ENCODE measurements at regions not wholly inside any gene's neighbourhood (a gene's known extent, or its start where the extent isn't known, plus 50 kb on each side); places are given as distances from the start of the nearest gene placed in this dataset.

DNA sequence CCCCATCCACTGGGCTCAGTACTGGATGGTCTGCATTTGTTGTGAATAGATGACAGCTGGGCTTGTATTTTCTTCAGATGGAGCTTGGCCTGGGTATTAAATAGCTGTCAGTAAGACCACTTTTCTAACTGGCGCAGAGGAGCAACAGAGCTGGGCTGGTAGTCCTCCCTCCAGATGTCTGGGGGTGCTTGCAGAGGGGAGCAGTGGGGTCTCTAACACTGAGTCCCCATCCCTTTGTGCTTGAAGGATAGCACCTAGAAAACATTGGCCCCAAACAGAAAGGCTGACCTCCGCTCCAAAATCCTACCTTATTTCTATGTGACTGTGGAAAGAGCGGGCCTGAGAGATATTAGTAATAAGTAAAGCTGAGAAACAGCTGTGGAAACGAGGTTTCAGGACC is 131.6 kb upstream of the E2F8 start:
- Histone ChIP-seq H3K27ac (no peak overlapping the region), H3K36me3 (no peaks in the 10 kb centered on the region), H3K9me3 (no peaks in the 10 kb centered on the region), H3K4me1 (peaks cover 0 to 33% (median 21%) of the 10 kb centered on the region in 3 donors), H3K27me3 (peaks cover 7% of the 10 kb centered on the region), H3K4me3 (no peak overlapping the region)
- no peak for ATAC-seq
- TF ChIP-seq, protein P1, sequence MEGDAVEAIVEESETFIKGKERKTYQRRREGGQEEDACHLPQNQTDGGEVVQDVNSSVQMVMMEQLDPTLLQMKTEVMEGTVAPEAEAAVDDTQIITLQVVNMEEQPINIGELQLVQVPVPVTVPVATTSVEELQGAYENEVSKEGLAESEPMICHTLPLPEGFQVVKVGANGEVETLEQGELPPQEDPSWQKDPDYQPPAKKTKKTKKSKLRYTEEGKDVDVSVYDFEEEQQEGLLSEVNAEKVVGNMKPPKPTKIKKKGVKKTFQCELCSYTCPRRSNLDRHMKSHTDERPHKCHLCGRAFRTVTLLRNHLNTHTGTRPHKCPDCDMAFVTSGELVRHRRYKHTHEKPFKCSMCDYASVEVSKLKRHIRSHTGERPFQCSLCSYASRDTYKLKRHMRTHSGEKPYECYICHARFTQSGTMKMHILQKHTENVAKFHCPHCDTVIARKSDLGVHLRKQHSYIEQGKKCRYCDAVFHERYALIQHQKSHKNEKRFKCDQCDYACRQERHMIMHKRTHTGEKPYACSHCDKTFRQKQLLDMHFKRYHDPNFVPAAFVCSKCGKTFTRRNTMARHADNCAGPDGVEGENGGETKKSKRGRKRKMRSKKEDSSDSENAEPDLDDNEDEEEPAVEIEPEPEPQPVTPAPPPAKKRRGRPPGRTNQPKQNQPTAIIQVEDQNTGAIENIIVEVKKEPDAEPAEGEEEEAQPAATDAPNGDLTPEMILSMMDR (IDR thresholded peaks at IDR 0.05) = no peak
- TF ChIP-seq EP300 (IDR thresholded peaks at IDR 0.05) (no peak), POLR2A (IDR thresholded peaks at IDR 0.05) (no peak), POLR2AphosphoS5 (IDR thresholded peaks at IDR 0.05) (no peak)
- 90 to 92% methylated on average over 3 to 4 of the region's 4 CpGs for WGBS, 2 donors (ENCODE audit: low coverage in 1 of 2)

DNA sequence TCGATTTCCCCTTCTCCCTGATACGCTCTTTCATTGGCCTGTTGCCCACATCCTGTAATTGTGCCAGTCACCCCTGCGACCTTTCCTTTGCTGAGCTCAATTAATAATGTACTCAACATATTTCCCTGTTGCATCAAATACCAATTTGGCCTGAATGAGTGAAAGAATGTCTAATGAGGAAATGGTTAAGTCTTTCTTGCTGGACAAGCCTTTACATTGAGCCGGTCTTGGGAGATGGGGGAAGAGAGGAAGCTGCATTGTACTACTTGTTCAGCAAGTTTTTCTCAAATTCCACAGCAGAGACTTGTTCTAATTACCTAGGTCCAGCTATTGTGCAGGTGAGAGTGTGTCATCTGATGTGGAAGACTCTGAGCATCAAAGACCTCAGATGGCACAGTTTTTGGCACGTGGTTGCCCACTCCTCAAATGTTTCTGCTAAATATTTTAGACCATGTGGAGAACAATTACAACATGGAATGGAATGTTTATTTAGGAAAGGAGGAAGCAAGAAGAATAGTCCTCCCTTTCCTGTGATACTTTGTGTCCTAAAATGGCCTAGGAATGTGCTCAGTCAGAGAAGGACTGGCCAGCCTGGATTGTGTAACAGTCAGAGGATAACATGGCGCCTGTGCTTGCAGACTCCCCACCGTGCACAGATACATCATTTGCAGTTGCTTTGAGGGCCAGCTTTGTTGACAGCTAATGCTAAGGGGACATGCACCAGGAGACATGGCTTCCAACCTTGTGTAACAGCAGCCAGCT is 129.5 kb upstream of the E2F8 start:
- TF ChIP-seq POLR2A (IDR thresholded peaks at IDR 0.05) = no peak
- peak; percentile 76 for TF ChIP-seq POLR2AphosphoS5 (IDR thresholded peaks at IDR 0.05)
- Histone ChIP-seq H3K36me3 (no peaks in the 10 kb centered on the region), H3K4me1 (peaks cover 0 to 42% (median 24%) of the 10 kb centered on the region in 3 donors), H3K27me3 (no peaks in the 10 kb centered on the region), H3K4me3 (no peak overlapping the region), H3K27ac (peak overlapping the region in 3 of 4 donors; percentile 58 to 64 (median 59)), H3K9me3 (no peaks in the 10 kb centered on the region)
- peak; percentile 88 for ATAC-seq
- 57 to 63% methylated on average over 5 to 6 of the region's 7 CpGs for whole genome bisulfite sequencing, 2 donors (ENCODE audit: low coverage in 1 of 2)

DNA sequence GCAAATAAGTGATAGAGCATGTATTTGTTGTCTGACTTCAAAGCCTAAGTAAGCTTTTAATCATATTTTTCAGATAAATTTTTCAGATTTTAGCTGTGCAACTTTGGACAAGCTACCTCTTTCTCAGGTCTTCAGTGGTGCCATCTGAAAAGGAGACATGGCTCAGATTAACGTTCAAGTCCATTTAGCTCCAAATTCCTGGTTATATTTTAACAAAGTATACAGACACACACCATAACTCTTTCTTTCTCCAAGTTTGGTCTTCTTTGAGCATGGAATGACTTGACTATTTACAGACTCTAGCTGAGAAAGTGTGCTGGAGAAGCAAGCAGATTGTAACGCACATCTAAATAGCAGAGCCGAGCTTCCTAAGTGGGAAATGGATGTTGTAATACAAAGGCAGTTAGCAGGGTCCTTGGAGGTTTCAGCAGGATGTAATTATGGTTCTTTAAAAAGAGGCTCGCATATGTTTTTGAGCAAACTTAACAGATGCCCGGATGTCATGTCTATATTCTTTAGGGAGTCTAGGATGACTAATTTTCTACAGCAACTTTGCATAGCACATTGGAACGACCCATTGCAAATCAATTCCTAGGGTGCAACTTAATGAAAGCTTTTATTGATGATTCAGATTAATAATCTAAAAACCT is 128.1 kb upstream of the E2F8 start:
- no peaks in the 10 kb centered on the region for H3K9me3 ChIP-seq
- H3K27me3 ChIP-seq = no peaks in the 10 kb centered on the region
- no peak overlapping the region for H3K4me3 ChIP-seq
- TF ChIP-seq EP300 (IDR thresholded peaks at IDR 0.05) (no peak), POLR2AphosphoS5 (IDR thresholded peaks at IDR 0.05) (no peak), POLR2A (IDR thresholded peaks at IDR 0.05) (no peak)
- TF ChIP-seq, protein P1 (IDR thresholded peaks at IDR 0.05) = no peak
- peaks cover 0 to 42% (median 24%) of the 10 kb centered on the region in 3 donors for H3K4me1 ChIP-seq
- ATAC-seq = no peak
- 46 to 51% methylated on average over 6 of the region's 6 CpGs for WGBS, 2 donors (ENCODE audit: low coverage in 1 of 2)
- H3K27ac ChIP-seq = peak overlapping the region in 1 of 4 donors; percentile 59
- no peaks in the 10 kb centered on the region for H3K36me3 ChIP-seq

DNA sequence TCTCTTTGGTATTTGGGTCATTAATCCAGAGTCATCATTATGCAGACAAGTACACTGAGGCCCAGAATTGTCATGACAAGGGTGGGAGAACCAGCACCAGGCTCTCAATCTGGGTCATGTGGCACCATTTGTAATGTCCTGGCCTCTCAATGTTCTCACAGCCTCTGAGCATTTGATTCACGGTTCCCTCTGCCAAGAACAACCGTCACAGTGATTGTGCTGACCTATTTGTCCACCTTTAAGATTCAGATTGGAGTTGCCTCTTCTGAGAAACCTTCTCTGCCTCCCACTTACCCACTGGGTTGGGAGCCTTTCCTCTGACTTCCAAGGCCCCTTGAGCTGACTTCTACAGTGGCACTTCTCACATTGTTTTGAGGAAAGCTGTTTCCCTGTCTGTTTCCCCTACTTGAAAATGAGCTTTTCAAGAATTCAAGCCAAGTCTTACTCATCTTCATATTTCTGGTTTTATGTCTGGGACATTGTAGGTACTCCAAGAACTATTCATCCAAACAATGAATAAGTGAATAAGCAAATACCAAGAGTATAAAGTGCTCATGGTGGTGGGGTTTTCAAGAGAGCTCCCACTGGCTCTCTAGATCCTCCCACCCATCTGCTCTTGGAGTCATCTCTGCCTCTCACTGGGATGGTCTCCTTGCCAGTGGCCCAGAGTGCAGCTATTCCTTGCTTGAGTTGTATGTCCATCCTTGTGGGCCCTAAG is 126.4 kb upstream of the E2F8 start:
- peak overlapping the region in 3 of 4 donors; percentile 32 to 73 (median 65) for H3K27ac ChIP-seq
- no peaks in the 10 kb centered on the region for H3K9me3 ChIP-seq
- H3K27me3 ChIP-seq = peaks cover 1% of the 10 kb centered on the region
- peaks cover 0 to 42% (median 20%) of the 10 kb centered on the region in 3 donors for H3K4me1 ChIP-seq
- WGBS, 2 donors (ENCODE audit: low coverage in 1 of 2) = 74% methylated on average over 2 of the region's 2 CpGs; no CpG with 5 or more reads in 1 of the 2 donors
- peak; percentile 76 for ATAC-seq
- TF ChIP-seq POLR2A (IDR thresholded peaks at IDR 0.05) (no peak), POLR2AphosphoS5 (IDR thresholded peaks at IDR 0.05) (peak; percentile 36), EP300 (IDR thresholded peaks at IDR 0.05) (no peak)
- TF ChIP-seq, protein P1 (IDR thresholded peaks at IDR 0.05) = no peak
- no peak overlapping the region for H3K4me3 ChIP-seq
- H3K36me3 ChIP-seq = no peaks in the 10 kb centered on the region

DNA sequence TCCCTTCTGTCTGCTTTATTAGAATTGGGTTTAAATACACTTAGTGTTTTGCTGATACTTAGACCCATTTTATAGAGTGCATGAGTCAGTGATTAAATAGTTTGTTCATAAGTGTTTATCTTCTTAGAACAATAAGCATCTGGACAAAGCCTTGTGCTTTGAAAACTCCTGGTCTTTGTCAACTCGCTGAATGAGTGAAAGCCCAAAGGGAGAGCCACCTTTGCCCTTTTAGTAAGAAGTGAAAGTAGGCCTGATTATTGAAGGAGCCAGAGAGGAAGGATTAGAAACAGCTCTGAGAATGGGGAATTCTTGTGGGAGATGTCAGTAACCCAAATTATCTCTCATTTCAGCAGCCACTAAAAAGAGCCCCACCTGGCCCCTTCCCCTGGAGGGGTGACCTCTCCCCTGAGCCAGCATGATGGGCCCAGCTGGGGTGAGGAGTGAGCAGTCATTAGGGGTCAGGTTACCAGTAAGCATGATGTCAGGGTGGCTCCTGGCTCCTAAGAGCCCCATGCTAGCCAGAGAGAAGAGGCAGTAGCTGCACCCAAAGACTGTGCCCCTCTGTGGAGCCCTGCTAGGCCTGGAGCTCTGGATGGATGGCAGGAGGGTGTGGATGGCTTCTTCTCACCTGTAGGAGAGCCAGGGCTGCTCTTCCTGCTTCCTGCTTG is 125.1 kb upstream of the E2F8 start:
- no peak for ATAC-seq
- H3K36me3 ChIP-seq = no peaks in the 10 kb centered on the region
- TF ChIP-seq, protein P1 (IDR thresholded peaks at IDR 0.05) = no peak
- TF ChIP-seq POLR2AphosphoS5 (IDR thresholded peaks at IDR 0.05) (no peak), POLR2A (IDR thresholded peaks at IDR 0.05) (no peak), EP300 (IDR thresholded peaks at IDR 0.05) (no peak)
- 70 to 86% methylated on average over 1 of the region's 1 CpG for WGBS, 2 donors (ENCODE audit: low coverage in 1 of 2)
- H3K4me1 ChIP-seq = peaks cover 0 to 37% (median 16%) of the 10 kb centered on the region in 3 donors
- H3K27me3 ChIP-seq = peaks cover 7% of the 10 kb centered on the region
- no peaks in the 10 kb centered on the region for H3K9me3 ChIP-seq
- no peak overlapping the region for H3K4me3 ChIP-seq
- peak overlapping the region; percentile 62 to 73 (median 68) for H3K27ac ChIP-seq

Measured in gastroesophageal sphincter (tissue), 4 donors.